ENCODE measurements at regions not wholly inside any gene's neighbourhood (a gene's known extent, or its start where the extent isn't known, plus 50 kb on each side); places are given as distances from the start of the nearest gene placed in this dataset.

DNA sequence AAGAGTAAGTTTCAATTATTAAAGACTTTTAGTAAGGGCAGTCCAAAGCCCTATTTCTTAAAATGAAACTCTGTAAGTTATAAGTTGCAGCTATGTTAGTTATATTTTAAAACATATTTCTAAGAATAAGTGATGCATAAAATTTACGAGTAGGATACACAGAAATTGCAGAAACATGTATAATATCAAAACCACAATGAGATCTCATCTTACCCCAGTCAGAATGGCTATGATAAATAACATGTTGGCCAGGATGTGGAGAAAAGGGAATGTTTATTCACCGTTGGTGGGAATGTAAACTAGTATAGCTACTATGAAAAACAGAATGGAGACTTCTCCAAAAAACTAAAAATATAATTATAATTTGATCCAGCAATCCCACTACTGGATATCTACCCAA lies 201.2 kb downstream of the CBLN2 start:
- no peak for DNase-seq

DNA sequence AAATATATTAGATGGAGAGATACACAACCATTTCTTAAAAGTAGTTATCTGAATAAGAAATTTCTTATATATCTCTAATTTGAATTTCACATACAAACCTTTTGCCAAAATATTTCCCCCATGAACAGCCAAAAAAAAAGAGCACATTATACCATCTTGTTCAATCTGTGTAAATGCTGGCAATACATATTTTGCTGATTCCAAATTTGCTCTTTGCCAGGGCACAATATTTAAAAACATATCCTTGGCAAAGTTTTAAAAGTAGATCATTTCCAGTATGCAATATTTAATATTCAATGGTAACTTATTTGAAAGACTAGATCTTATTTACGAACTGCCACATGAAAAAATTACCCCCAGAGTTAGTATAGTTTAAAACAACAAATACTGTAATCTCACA lies 204.2 kb downstream of the CBLN2 start:
- no peak for DNase-seq

DNA sequence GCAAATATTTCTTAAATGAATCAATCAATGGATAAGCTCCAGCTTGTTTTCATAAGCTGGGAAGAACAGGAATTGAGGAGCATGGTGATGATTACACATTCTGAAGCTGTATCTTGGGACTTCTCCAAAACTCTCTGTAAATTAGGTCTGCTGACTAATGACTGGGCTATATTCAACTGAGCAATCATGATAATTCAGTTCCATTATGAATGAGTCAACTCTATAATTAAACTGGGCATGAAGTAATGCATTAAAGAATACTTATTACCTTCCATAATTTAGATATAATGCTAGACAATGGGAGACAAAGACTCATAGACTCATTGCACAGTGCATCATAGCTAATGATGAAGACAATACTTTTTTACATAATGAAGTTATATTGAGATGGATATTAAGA lies 207.4 kb downstream of the CBLN2 start:
- DNase-seq: no peak

DNA sequence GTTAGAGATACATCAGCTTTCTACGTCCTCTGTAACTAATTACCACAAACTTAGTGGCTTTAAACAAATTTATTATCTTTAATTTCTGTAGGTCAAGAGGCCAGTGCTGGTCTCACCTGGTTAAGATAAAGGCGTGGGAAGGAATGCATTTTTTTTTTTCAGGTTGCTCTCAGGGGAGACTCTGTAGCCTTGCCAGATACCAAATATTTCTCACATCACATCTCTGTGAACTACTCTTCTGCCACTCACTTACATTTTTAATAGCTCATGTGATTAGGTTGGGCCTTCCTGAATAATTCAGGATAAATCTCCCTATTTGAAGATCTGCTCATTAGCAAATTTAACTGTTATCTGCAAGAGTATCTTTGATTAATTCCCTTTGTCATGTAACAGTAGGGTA lies 214.6 kb downstream of the CBLN2 start:
- no peak for DNase-seq

DNA sequence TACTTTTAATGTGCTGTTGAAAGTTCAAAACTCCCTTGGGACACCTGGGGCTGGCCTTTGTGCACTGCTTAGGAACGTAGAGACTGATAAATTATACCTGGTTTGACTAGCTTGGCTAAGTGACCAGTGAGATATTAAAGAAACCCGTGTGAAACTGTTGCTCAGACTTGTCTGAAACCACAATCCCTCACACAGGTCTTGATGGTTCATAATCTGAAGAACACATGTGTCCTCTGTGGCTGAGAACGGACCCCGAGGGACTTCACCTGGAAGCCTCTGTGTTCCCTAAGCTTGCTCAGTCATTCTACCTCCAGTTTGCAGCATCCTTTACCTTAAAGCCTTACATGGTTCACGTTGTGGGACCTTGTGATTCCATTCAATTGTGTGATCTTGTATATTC lies 218.8 kb downstream of the CBLN2 start:
- no peak for DNase-seq

DNA sequence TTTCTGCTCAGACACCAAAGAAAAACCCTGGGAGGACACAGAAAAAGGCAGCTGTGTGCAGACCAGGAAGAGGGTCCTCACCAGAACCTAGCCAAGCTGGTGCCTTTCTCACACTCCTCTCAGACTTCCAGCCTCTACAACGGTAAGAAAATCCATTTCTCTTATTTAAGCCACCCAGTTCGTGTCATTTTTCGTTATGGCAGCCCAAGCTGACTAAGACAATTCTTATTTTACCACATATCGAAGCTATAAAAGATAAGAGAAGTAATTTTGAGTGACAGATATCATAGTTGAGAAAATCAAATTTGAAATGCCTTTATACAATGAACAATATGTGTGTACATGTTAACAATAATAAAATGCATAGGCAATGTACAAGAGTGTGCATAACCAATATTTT lies 219.5 kb downstream of the CBLN2 start:
- DNase-seq: no peak

- DNase-seq: no peak
Measured at GRCh38 chr18:72316497-72316896, 227.6 kb downstream of the CBLN2 start.

- no peak for DNase-seq
Measured at GRCh38 chr18:72283148-72283925, 260.8 kb downstream of the CBLN2 start.

GRCh38 chr18:72273025-72273424 lies 271.1 kb downstream of the CBLN2 start:
- no peak for DNase-seq

GRCh38 chr18:72261590-72261989 lies 282.6 kb downstream of the CBLN2 start:
- DNase-seq: no peak

GRCh38 chr18:72246076-72246475 lies 298.1 kb downstream of the CBLN2 start:
- no peak for DNase-seq

DNA sequence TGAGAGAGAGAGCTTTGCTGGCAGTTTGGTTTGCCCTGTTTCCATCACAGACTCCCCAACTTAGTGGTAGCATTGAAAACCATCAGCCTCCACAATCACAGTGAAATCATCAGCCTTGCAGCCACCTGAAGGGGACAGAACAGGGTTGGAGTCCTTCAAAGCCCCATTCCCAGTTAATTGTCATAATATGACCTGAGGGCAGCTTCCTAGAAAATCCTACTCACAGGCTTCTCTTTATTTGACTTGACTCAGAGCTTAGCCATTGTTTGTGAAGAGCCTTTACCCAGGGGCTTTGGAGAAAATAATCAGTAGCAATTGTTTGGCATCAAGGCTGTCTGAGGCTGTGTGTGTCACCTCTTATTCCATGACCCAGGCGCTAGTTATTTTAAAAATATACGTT lies 308.7 kb downstream of the CBLN2 start:
- no peak for DNase-seq

GRCh38 chr18:72233106-72233505 lies 311.0 kb downstream of the CBLN2 start:
- DNase-seq: no peak

DNA sequence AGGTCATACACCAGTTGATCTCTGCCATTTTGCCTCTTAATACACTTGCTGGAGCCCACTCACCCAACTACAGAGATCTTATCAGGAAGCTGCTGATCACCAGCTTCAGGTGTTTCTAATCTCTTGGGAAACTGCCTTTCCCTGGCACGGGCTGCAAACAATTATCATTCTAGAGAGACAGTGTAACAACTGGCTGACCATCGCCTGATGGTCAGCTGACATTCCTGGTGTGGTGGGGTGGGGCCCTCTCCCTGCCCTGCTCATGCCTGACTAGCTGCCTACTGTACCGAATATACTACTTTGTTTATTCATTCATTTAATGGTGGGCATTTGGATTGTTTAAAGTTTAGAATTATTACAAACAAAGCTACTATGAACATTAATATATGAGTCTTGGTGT lies 311.5 kb downstream of the CBLN2 start:
- DNase-seq: no peak

DNA sequence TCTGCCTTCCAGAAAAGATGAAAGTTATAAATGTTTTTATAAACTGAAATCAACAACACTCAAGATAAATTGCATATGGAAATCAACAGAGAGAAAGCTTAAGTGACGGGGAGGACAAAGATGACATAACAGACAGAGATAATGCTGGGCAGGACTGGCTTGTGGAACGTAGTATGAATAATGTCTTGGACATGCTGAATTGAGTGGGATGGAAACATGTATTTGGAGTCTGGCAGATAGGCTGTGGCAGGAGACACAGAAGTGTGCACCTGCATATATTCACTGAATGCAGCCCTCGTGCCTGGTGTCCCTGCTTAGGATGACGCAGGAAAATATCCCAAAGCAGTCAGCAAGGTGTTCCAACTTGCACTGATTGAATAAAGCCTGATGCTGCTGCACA lies 318.2 kb downstream of the CBLN2 start:
- DNase-seq: no peak

GRCh38 chr18:72223733-72224132 lies 320.4 kb downstream of the CBLN2 start:
- DNase-seq: no peak

DNA sequence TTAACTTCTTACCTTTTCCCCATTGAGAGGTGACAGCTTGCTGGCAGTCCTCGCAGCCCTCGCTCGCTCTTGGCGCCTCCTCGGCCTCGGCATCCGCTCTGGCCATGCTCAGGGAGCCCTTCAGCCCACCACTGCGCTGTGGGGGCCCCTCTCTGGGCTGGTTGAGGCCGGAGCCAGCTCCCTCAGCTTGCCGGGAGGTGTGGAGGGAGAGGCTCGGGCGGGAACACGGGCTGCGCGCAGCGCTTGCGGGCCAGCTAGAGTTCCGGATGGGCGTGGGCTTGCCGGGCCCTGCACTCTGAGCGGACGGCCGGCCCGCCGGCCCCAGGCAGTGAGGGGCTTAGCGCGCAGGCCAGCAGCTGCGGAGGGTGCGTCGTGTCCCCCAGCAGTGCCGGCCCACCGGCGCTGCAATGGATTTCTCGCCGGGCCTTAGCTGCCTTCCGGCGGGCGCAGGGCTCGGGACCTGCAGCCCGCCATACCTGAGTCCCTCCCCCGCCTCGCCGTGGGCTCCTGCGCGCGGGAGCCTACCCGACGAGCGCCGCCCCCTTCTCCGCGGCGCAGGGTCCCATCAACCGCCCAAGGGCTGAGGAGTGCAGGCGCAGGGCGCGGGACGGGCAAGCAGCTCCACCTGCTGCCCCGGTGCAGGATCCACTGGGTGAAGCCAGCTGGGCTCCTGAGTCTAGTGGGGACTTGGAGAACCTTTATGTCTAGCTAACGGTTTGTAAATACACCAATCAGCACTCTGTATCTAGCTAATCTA lies 335.0 kb downstream of the CBLN2 start:
- DNase-seq: no peak

DNA sequence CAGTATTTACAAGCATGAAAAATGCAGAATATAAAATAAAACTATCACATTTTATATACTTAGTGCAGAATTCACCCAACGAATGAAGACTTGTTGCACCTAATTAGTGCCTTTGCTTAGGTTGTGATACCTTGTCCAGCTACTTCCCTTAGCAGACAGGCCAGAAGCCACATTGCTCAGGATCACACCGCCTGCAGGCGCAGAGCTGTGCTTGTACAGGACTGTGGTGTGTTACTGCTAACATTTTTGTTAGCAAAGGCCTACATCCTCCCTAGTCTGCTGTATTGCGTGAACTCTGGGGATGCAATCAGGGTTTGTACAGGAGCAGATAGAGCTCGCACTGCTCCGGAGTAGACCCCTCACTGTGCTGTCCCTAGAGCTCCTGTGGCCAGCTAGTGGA lies 336.9 kb downstream of the CBLN2 start:
- DNase-seq: no peak

- DNase-seq: no peak
Measured at GRCh38 chr18:72206814-72207213, 337.3 kb downstream of the CBLN2 start.

GRCh38 chr18:72201032-72201431 lies 343.1 kb downstream of the CBLN2 start:
- no peak for DNase-seq

GRCh38 chr18:72197591-72197990 lies 346.6 kb downstream of the CBLN2 start:
- DNase-seq: no peak

DNA sequence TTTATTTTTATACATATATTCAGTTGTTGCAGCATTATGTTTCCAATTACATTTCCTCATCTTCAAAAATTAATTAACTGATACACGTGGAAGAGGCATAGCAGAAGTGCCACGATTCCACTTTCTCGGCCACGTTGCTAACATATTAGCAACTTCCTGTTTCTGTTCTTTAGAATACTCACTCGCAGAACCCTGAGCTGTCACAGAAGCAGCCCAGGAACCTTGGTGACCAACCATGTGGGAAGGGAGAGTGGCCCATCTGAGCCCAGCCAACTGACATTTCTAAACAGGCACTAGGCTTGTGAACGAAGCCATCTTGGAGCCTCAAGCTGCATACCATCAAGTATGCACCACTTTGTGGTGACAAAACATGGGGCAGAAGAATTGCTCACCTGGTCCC lies 350.1 kb downstream of the CBLN2 start:
- DNase-seq: no peak

- DNase-seq: no peak
Measured at GRCh38 chr18:72187956-72188355, 356.2 kb downstream of the CBLN2 start.

DNA sequence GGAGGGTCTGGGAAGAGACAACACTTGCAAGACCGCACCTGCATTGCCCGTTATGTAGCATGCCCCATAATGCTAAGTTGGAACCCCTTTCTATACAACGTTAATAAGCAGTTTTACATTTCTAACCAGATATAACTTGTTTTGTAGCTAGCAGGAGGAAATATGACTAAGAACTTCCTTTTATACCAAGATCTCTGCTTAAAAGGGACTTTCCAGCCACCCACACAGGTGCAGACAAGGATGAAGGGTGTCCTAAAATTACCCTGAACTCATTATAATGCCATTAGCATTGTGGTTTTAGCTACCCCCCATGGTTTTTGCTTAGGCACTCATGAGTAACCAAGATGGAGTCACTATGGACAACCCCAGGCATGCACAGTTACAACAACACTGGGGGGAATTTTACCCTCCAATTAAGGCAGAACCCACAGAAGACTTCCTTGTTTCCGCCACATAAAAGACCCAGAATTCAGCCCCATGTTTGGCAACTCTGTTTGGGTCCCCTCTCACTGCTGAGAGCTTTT lies 362.8 kb downstream of the CBLN2 start:
- DNase-seq: no peak

All from NCI-H2029 treated with DMSO at 0.1 percent for 48 hours (cell line).